Sigmoid colon (tissue), 6 donors: ENCODE measurements at regions not wholly inside any gene's neighbourhood (a gene's known extent, or its start where the extent isn't known, plus 50 kb on each side); places are given as distances from the start of the nearest gene placed in this dataset.

Experiments used
- DNase-seq: peaks from one replicate; pipeline ENCODE4 v3.0.0-alpha.2; 2019
- H3K27ac ChIP-seq, 4 donors: fragments of 200-600 bp; sonication (generic); one replicate each; pipeline ENCODE4 v1.5.1; 2016 to 2019; ENCODE audit warnings: mild to moderate bottlenecking in 1 of 4
- H3K27me3 ChIP-seq, 3 donors: fragments of 200-600 bp; sonication (generic); one replicate each; pipeline ENCODE4 v1.5.1; 2019; ENCODE audit warnings: mild to moderate bottlenecking in 1 of 3
- H3K36me3 ChIP-seq, 4 donors: fragments of 200-600 bp; sonication (generic); one replicate each; pipeline ENCODE4 v1.5.1; 2016 to 2019
- H3K4me1 ChIP-seq, 4 donors: fragments of 200-600 bp; sonication (generic); one replicate each; pipeline ENCODE4 v1.5.1; 2017 to 2019
- H3K4me3 ChIP-seq, 4 donors: fragments of 200-600 bp; sonication (generic); one replicate each; pipeline ENCODE4 v1.5.1; 2017 to 2019; ENCODE audit warnings: mild to moderate bottlenecking in 2 of 4, moderate library complexity in 1 of 4
- H3K9me3 ChIP-seq, 4 donors: fragments of 200-600 bp in 3 of 4; sonication (generic) in 3 of 4; one replicate each; pipeline versions ENCODE4 v1.5.1 to v1.6.1; 2013 to 2019
- EP300 ChIP-seq, 4 donors: sonication (generic); formaldehyde crosslinking; IDR thresholded peaks; one replicate each; pipeline ENCODE4 v1.6.1; 2017; ENCODE audit warnings: antibody characterized with exemption in 4 of 4
- POLR2A ChIP-seq, 2 donors: fragments of 450-650 bp; IDR thresholded peaks; one replicate each; pipeline ENCODE4 v1.6.1; 2016; ENCODE audit warnings: antibody characterized with exemption in 2 of 2, mild to moderate bottlenecking in 2 of 2, moderate library complexity in 2 of 2
- POLR2AphosphoS5 ChIP-seq, 4 donors: sonication (generic); formaldehyde crosslinking; IDR thresholded peaks; one replicate each; pipeline ENCODE4 v1.6.1; 2017; ENCODE audit warnings: antibody characterized with exemption in 4 of 4
- WGBS, 2 donors: extraction: QIAGEN DNeasy Blood & Tissue Kit; methylation state at CpG; one replicate each; pipeline ENCODE4 v1.1.7; 2013; 5-methylcytosine and 5-hydroxymethylcytosine counted together
- intact Hi-C: fragments of 100-400 bp; cut with DNase I; formaldehyde crosslinking; loops from one replicate; pipeline ENCODE4 v1.15.1; 2023
- TF ChIP-seq, protein P1 (sequence below), 4 experiments: fragments of 450-650 bp in 3 of 4; fragments of 200-600 bp in 1 of 4; IDR thresholded peaks; one replicate each; pipeline ENCODE4 v1.5.1; 2016 to 2019; ENCODE audit warnings: antibody characterized with exemption in 4 of 4, mild to moderate bottlenecking in 3 of 4, moderate library complexity in 2 of 4
- donor health status: healthy with polysubstance abuse.
- donor health status: healthy.

DNA sequence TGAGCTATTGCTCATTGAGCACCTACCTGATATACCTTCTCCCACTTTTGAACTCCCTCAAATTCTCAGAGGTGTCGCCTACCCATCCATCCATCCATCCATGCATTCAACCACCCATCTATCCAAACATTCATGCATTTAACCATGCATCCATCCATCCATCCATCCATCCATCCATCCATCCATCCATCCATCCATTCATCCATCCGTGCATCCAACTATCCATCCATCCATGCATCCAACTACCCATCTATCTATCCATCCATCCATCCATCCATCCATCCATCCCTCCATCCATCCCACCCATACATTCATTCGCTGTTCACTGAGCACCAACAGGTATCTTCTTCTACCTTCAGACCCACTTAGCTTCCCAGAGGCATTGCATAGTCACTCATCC is 342.8 kb downstream of the CTTN start:
- no peak for DNase-seq
- H3K4me1 ChIP-seq: no peaks in the 10 kb centered on the region
- WGBS, 2 donors: 92 to 93% methylated on average over 3 of the region's 3 CpGs
- no peak overlapping the region for H3K4me3 ChIP-seq
- no peaks in the 10 kb centered on the region for H3K9me3 ChIP-seq
- H3K27ac ChIP-seq: no peak overlapping the region
- H3K27me3 ChIP-seq: peaks cover 0 to 24% (median 0%) of the 10 kb centered on the region in 3 donors
- no peak for TF ChIP-seq POLR2AphosphoS5 (IDR thresholded peaks at IDR 0.05)
- no peak for TF ChIP-seq POLR2A (IDR thresholded peaks at IDR 0.05)
- no peak for TF ChIP-seq EP300 (IDR thresholded peaks at IDR 0.05)
- TF ChIP-seq, protein P1, sequence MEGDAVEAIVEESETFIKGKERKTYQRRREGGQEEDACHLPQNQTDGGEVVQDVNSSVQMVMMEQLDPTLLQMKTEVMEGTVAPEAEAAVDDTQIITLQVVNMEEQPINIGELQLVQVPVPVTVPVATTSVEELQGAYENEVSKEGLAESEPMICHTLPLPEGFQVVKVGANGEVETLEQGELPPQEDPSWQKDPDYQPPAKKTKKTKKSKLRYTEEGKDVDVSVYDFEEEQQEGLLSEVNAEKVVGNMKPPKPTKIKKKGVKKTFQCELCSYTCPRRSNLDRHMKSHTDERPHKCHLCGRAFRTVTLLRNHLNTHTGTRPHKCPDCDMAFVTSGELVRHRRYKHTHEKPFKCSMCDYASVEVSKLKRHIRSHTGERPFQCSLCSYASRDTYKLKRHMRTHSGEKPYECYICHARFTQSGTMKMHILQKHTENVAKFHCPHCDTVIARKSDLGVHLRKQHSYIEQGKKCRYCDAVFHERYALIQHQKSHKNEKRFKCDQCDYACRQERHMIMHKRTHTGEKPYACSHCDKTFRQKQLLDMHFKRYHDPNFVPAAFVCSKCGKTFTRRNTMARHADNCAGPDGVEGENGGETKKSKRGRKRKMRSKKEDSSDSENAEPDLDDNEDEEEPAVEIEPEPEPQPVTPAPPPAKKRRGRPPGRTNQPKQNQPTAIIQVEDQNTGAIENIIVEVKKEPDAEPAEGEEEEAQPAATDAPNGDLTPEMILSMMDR (IDR thresholded peaks at IDR 0.05): no peak
- no peaks in the 10 kb centered on the region for H3K36me3 ChIP-seq
- intact Hi-C loops: no loop called here

DNA sequence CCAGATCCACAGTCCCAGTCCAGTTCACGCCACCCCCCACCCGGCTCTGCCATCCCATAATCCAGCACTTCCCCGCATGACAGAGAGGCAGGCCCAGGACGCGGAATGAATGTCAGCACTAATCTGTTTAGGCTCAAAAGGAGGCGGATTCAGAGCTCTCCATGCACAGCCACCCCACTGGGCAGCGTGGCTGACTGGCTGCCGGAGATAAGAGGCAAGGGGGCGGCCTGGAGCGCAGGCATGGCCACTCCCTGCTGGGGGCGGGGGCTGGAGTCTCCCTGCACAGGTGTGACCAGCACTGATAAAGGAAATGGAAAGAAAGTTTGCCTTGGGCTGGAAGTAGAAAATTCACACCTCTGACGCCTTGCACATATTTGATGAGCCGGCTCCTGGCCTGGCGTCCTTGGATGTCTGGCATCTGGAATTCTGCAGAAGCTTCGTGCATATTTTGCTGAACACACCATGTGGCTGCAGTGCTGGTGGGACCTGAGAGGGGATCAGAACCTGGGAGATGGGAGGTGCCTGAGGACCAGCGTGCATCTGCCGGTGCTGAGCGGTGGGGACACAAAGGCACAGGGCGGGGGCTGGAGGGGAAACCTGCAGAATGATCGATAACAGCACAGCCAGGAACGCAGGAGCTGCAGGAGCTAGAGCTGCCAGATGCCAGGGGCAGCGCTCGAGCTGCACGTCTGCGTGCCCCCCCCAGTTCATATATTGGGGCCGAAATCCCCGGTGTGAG is 344.4 kb downstream of the CTTN start:
- 48 to 83% methylated on average over 27 of the region's 27 CpGs for WGBS, 2 donors
- Histone ChIP-seq H3K4me3 (no peak overlapping the region), H3K9me3 (no peaks in the 10 kb centered on the region), H3K27ac (no peak overlapping the region), H3K4me1 (no peaks in the 10 kb centered on the region), H3K27me3 (peaks cover 0 to 30% (median 0%) of the 10 kb centered on the region in 3 donors), H3K36me3 (no peaks in the 10 kb centered on the region)
- no peak for DNase-seq
- intact Hi-C loops: no loop called here
- TF ChIP-seq EP300 (IDR thresholded peaks at IDR 0.05): no peak
- TF ChIP-seq POLR2AphosphoS5 (IDR thresholded peaks at IDR 0.05): no peak
- TF ChIP-seq, protein P1 (IDR thresholded peaks at IDR 0.05): no peak
- TF ChIP-seq POLR2A (IDR thresholded peaks at IDR 0.05): no peak

DNA sequence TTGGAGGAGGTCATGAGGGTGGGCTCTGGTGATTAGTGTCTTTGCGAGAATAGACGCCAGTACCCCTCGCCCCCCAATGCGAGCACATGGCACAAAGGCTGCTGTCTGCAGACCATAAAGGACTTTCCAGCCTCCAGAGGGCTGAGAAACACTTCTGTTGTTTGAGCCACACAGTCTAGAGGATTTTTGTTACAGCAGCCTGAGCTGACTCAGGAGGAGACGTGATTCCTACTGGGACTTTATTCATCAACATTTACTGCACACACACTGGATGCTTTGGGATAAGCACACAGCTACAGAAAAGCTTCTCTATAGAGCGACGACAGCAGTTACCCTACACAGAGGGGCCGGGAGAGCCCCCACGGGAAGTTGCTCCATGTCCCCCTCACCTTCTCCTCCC is 345.0 kb downstream of the CTTN start:
- H3K27ac ChIP-seq: no peak overlapping the region
- H3K4me3 ChIP-seq: no peak overlapping the region
- H3K36me3 ChIP-seq: no peaks in the 10 kb centered on the region
- intact Hi-C loops: no loop called here
- no peaks in the 10 kb centered on the region for H3K4me1 ChIP-seq
- 87 to 92% methylated on average over 9 of the region's 9 CpGs for WGBS, 2 donors
- H3K27me3 ChIP-seq: peaks cover 0 to 30% (median 0%) of the 10 kb centered on the region in 3 donors
- DNase-seq: no peak
- TF ChIP-seq POLR2AphosphoS5 (IDR thresholded peaks at IDR 0.05) (no peak), POLR2A (IDR thresholded peaks at IDR 0.05) (no peak), EP300 (IDR thresholded peaks at IDR 0.05) (no peak)
- TF ChIP-seq, protein P1 (IDR thresholded peaks at IDR 0.05): no peak
- no peaks in the 10 kb centered on the region for H3K9me3 ChIP-seq

DNA sequence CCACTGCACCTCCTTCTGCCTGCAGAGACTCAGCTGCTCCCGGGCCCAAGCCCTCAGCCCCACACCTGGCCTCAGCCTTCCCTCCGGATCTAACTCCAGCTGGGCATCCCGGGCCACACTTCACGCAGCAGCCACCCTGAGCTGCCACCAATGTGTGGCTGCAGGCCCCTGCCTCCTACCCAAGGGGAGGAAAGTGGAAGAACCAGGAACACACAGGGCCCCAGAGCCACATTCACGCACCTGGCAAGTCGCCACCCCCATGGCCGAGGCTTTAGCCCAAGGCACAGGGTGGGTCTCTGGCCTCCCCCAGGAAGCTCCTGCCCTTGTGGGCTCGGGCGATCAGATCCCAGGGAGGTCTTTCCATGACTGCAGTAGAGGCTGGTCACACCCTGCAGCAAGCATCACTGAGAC is 345.6 kb downstream of the CTTN start:
- TF ChIP-seq POLR2A (IDR thresholded peaks at IDR 0.05) (no peak), POLR2AphosphoS5 (IDR thresholded peaks at IDR 0.05) (no peak), EP300 (IDR thresholded peaks at IDR 0.05) (no peak)
- TF ChIP-seq, protein P1 (IDR thresholded peaks at IDR 0.05): no peak
- no peak overlapping the region for H3K27ac ChIP-seq
- DNase-seq: no peak
- intact Hi-C loops: no loop called here
- no peaks in the 10 kb centered on the region for H3K36me3 ChIP-seq
- no peaks in the 10 kb centered on the region for H3K4me1 ChIP-seq
- 89 to 94% methylated on average over 9 of the region's 9 CpGs for WGBS, 2 donors
- H3K9me3 ChIP-seq: no peaks in the 10 kb centered on the region
- H3K4me3 ChIP-seq: no peak overlapping the region
- peaks cover 0 to 30% (median 0%) of the 10 kb centered on the region in 3 donors for H3K27me3 ChIP-seq
